MG63 (cell line): ENCODE measurements at regions not wholly inside any gene's neighbourhood (a gene's known extent, or its start where the extent isn't known, plus 50 kb on each side); places are given as distances from the start of the nearest gene placed in this dataset.
"Not testable (repeated sequence)": the region's sequence is repeated elsewhere in the genome, so short reads cannot be mapped to it uniquely, and the experiment has no call there.

Source experiments
- DNase-seq: peaks from one replicate; pipeline ENCODE4 v3.0.0-alpha.2; 2020
- H3K27me3 ChIP-seq: fragments of 250-450 bp; sonication (Bioruptor Pico); 2 replicates; pipeline ENCODE4 v1.5.1; 2020; ENCODE audit warnings: mild to moderate bottlenecking, moderate library complexity
- H3K36me3 ChIP-seq: fragments of 250-450 bp; sonication (Bioruptor Pico); 2 replicates; pipeline ENCODE4 v1.5.1; 2020; ENCODE audit warnings: mild to moderate bottlenecking, moderate library complexity
- H3K4me3 ChIP-seq: fragments of 250-450 bp; sonication (Bioruptor Pico); 2 replicates; pipeline ENCODE4 v1.5.1; 2020; ENCODE audit warnings: mild to moderate bottlenecking, moderate library complexity
- H3K9me3 ChIP-seq: fragments of 250-450 bp; sonication (Bioruptor Pico); 2 replicates; pipeline ENCODE4 v1.5.1; 2020; ENCODE audit warnings: mild to moderate bottlenecking, moderate library complexity

DNA sequence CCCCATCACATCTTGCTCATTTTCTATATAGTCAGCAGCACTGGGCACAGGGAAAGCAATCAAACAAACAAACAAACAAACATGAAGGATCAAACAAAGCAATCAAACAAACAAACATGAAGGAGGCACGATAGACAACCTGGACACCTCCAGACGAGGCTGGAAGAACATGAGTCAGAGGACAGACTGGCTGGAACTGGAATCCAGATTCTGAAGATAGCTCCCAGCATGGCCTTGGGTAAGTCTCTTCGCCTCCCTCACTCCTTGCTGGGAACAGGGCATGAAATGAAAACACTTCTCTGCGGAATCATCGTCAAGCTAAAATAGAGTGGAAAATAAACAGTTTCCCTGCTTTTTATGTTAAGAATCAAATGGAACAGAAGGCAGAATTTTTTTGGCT is 984.8 kb downstream of the VRK1 start:
- H3K4me3 ChIP-seq: no peak overlapping the region
- H3K36me3 ChIP-seq: no peaks in the 10 kb centered on the region
- no peaks in the 10 kb centered on the region for H3K9me3 ChIP-seq
- H3K27me3 ChIP-seq: no peaks in the 10 kb centered on the region
- no peak for DNase-seq

DNA sequence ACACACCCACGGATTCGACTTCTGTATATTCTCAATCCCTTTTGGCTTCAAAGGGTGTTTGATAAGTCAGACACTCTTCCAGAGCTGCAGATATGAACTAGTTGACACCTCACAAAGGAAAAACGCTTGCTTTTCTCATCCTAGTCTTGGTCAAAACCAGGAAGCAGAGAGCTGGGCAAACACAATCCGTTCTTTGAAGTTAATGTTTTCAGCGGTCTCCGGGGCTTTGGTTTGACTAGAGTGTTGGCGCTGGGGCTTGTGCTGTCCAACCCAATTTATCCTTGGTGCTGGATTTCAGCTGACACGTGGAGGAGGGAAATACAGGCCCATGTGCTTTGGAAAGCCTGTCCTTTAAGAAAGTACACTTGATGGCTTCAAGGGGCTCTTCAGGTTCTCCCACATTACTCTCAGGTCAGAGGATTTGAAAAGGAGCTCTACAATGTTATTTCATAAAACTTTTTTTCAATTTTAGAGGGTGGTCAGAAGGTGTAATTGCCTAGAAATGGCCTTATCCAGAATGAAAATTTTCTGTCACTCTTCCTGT is 985.8 kb downstream of the VRK1 start:
- no peak overlapping the region for H3K4me3 ChIP-seq
- DNase-seq: no peak
- H3K27me3 ChIP-seq: no peaks in the 10 kb centered on the region
- H3K9me3 ChIP-seq: no peaks in the 10 kb centered on the region
- H3K36me3 ChIP-seq: no peaks in the 10 kb centered on the region

- no peak for DNase-seq
- no peaks in the 10 kb centered on the region for H3K36me3 ChIP-seq
- H3K4me3 ChIP-seq: no peak overlapping the region
- H3K9me3 ChIP-seq: no peaks in the 10 kb centered on the region
- H3K27me3 ChIP-seq: no peaks in the 10 kb centered on the region
Observed at GRCh38 chr14:97785495-97785894, 988.3 kb downstream of the VRK1 start.

- no peaks in the 10 kb centered on the region for H3K9me3 ChIP-seq
- no peaks in the 10 kb centered on the region for H3K27me3 ChIP-seq
- no peaks in the 10 kb centered on the region for H3K36me3 ChIP-seq
- DNase-seq: no peak
- no peak overlapping the region for H3K4me3 ChIP-seq
Observed at GRCh38 chr14:97788364-97788763, 991.2 kb downstream of the VRK1 start.

GRCh38 chr14:97788846-97789526 is 991.8 kb downstream of the VRK1 start:
- DNase-seq: no peak
- H3K9me3 ChIP-seq: no peaks in the 10 kb centered on the region

GRCh38 chr14:97791072-97791471 is 993.9 kb downstream of the VRK1 start:
- no peak for DNase-seq
- H3K9me3 ChIP-seq: no peaks in the 10 kb centered on the region
- no peaks in the 10 kb centered on the region for H3K27me3 ChIP-seq
- no peak overlapping the region for H3K4me3 ChIP-seq
- no peaks in the 10 kb centered on the region for H3K36me3 ChIP-seq

More at GRCh38 chr14:97788846-97789526, 991.8 kb downstream of the VRK1 start:
- Histone ChIP-seq H3K27me3 (no peaks in the 10 kb centered on the region), H3K4me3 (no peak overlapping the region), H3K36me3 (no peaks in the 10 kb centered on the region)

DNA sequence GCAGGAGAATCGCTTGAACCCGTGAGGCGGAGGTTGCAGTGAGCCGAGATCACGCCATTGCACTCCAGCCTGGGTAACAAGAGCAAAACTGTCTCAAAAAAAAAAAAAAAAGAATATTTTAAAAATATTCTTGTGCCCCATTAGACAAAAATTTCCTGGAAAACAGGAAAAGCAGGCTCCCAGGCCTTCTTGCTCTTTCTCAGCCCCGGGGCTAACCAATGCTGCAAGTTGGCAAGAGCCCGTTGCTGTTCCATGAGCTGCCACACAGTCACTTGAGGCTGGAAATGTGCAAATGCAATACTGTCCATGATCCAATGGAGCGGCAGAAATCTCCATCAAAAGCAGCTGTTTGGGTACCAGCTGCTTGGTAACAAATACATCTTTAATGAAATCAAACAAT is 994.7 kb downstream of the VRK1 start:
- no peak for DNase-seq
- no peaks in the 10 kb centered on the region for H3K36me3 ChIP-seq
- H3K27me3 ChIP-seq: no peaks in the 10 kb centered on the region

DNA sequence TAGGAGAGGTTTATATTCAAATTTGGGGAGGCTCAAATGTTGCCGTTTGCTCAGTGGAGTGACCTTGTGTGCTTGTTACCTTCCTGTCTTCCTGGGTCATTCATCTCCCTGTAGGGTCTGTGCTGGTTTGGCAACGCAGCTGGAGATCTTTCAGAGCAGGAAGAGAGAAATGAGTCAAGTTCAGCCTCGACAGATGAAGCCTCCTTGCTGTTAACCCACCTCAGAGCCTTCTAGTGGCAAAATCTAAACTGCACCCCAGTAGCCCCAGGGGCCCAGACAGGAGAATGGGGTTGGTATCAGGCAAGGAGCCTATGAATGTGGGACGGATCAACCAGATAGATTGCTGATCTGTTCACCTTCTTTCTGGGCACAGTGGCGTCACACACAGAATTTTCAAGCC is 999.3 kb downstream of the VRK1 start:
- no peak for DNase-seq
- Histone ChIP-seq H3K9me3 (no peaks in the 10 kb centered on the region), H3K36me3 (no peaks in the 10 kb centered on the region), H3K4me3 (no peak overlapping the region), H3K27me3 (no peaks in the 10 kb centered on the region)

More for the DNA sequence above, 994.7 kb downstream of the VRK1 start:
- Histone ChIP-seq H3K9me3 (no peaks in the 10 kb centered on the region), H3K4me3 (no peak overlapping the region)

DNA sequence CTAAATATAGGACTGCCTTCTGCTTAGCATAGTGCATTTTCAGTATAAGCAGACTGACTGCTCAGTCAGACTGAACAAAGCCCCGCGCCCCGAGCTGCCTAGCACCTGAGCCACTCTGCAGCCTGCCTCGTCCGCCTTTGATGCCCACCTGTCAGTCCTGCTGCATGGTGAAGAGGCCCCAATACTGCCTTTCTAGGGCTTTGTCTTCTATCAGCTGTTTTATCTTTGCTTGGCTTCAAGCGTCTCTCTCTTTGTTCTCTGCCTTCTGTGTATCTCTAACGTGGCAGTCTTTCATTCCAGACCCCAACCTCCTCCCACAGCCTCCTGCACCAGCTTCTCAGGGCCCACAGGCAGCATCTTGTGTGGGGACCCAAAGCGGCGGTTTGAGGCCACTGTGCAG is 1001.0 kb downstream of the VRK1 start:
- H3K9me3 ChIP-seq: no peaks in the 10 kb centered on the region
- H3K27me3 ChIP-seq: no peaks in the 10 kb centered on the region

GRCh38 chr14:97802430-97803373 is 1005.5 kb downstream of the VRK1 start:
- H3K4me3 ChIP-seq: no peak overlapping the region
- no peak for DNase-seq
- H3K36me3 ChIP-seq: no peaks in the 10 kb centered on the region
- no peaks in the 10 kb centered on the region for H3K9me3 ChIP-seq
- H3K27me3 ChIP-seq: no peaks in the 10 kb centered on the region

More for the DNA sequence above, 1001.0 kb downstream of the VRK1 start:
- DNase-seq: no peak
- Histone ChIP-seq H3K4me3 (no peak overlapping the region), H3K36me3 (no peaks in the 10 kb centered on the region)

GRCh38 chr14:97804056-97804455 is 1006.9 kb downstream of the VRK1 start:
- Histone ChIP-seq H3K27me3 (no peaks in the 10 kb centered on the region), H3K9me3 (no peaks in the 10 kb centered on the region)
- no peak for DNase-seq

GRCh38 chr14:97806891-97807290 is 1009.7 kb downstream of the VRK1 start:
- H3K27me3 ChIP-seq: no peaks in the 10 kb centered on the region
- H3K36me3 ChIP-seq: no peaks in the 10 kb centered on the region
- no peak overlapping the region for H3K4me3 ChIP-seq
- no peak for DNase-seq
- no peaks in the 10 kb centered on the region for H3K9me3 ChIP-seq

More at GRCh38 chr14:97804056-97804455, 1006.9 kb downstream of the VRK1 start:
- no peaks in the 10 kb centered on the region for H3K36me3 ChIP-seq
- no peak overlapping the region for H3K4me3 ChIP-seq

DNA sequence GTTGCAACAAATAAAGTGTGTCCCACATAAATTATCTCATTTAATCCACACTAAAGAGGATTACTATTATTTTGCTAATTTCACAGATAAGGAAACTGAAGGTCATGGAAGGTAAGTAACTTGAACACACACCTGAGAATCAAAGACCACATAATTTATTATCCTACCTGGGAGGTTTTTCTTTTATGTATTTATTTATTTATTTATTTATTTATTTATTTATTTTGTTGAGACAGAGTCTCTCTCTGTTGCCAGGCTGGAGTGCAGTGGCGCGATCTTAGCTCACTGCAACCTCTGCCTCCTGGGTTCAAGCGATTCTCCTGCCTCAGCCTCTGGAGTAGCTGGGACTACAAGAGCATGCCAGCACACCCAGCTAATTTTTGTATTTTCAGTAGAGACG is 1011.4 kb downstream of the VRK1 start:
- H3K4me3 ChIP-seq, DNase-seq, H3K27me3 ChIP-seq, H3K9me3 ChIP-seq, H3K36me3 ChIP-seq: not testable (repeated sequence)

- Histone ChIP-seq H3K9me3 (no peaks in the 10 kb centered on the region), H3K27me3 (no peaks in the 10 kb centered on the region), H3K4me3 (no peak overlapping the region), H3K36me3 (no peaks in the 10 kb centered on the region)
- DNase-seq: no peak
Observed at GRCh38 chr14:97813556-97813955, 1016.4 kb downstream of the VRK1 start.

DNA sequence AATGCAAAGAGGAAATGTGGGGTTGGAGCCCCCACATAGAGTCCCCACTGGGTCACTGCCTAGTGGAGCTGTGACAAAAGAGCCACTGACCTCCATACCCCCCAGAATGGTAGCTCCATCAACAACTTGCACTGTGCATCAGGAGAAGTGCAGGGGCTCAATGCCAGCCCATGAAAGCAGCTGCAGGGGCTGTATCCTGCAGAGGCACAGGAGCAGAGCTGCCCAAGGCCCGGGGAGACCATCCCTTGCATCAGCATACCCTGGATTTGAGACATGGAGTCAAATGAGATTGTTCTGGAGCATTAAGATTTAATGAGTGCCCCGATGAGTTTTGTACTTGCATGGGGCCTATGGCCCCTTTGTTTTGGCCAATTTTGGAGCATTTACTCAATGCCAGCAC is 1023.6 kb downstream of the VRK1 start:
- Histone ChIP-seq H3K4me3 (no peak overlapping the region), H3K36me3 (no peaks in the 10 kb centered on the region), H3K9me3 (no peaks in the 10 kb centered on the region), H3K27me3 (no peaks in the 10 kb centered on the region)
- DNase-seq: no peak

- no peaks in the 10 kb centered on the region for H3K36me3 ChIP-seq
- no peak overlapping the region for H3K4me3 ChIP-seq
- H3K9me3 ChIP-seq: no peaks in the 10 kb centered on the region
- H3K27me3 ChIP-seq: no peaks in the 10 kb centered on the region
- DNase-seq: no peak
Observed at GRCh38 chr14:97824218-97824617, 1027.0 kb downstream of the VRK1 start.

DNA sequence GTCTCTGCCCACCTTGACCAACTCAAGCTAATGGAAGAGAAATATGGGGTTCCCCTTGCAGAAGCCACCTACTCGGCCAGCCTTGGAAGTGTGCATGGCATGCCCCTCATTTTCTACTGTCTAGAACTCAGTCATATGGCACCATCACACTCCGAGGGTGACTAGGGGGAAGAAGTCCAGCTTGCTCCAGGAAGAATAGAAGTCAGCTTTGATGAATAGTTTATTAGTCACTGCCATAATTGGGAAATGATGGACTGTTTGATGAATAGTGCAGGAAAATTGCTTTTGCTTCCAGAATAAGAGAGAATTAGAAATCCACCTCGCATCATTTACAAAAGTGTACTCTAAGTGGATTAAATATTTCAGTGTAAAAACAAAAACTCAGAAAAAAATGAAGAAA is 1030.6 kb downstream of the VRK1 start:
- Histone ChIP-seq H3K9me3 (no peaks in the 10 kb centered on the region), H3K27me3 (no peaks in the 10 kb centered on the region), H3K4me3 (no peak overlapping the region), H3K36me3 (no peaks in the 10 kb centered on the region)
- peak; percentile 18 for DNase-seq
